ENCODE measurements at regions not wholly inside any gene's neighbourhood (a gene's known extent, or its start where the extent isn't known, plus 50 kb on each side); places are given as distances from the start of the nearest gene placed in this dataset.

- CTCF ChIA-PET = interaction anchor here (0.8 kb wide), 1 partner anchor 9 kb away, joined by 3 read pairs; no protein-coding TSS in a partner anchor
- DNase-seq (ENCODE audit: extremely low spot score) = no peak
- POLR2A ChIA-PET = no interaction called here
Measured at GRCh38 chr1:239682046-239682445, 295.7 kb downstream of the CHRM3 start.

DNA sequence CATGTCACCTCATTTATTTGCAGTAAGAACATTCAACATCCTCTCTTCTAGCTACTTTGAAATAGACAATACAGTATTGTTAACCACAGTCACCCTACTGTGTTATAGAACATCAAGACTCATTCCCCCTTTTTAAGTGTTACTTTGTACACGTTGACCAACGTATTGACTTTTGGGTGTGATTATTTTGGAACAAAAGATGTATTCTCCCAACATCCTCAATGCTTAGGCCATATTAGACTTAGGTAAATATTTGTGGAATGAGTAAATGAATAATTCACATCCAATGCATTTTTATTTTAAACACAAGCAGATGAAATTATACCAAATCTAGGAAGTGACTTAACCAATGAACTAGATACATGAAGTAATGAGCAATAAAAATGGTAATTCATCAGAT lies 296.6 kb downstream of the CHRM3 start:
- ChIA-PET CTCF (interaction anchor here (0.8 to 1.2 kb wide), 2 partner anchors 8 to 215 kb away, joined by 3 read pairs; no protein-coding TSS in a partner anchor), POLR2A (no interaction called here)
- no peak for DNase-seq (ENCODE audit: extremely low spot score)
- TF ChIP-seq, protein P1, sequence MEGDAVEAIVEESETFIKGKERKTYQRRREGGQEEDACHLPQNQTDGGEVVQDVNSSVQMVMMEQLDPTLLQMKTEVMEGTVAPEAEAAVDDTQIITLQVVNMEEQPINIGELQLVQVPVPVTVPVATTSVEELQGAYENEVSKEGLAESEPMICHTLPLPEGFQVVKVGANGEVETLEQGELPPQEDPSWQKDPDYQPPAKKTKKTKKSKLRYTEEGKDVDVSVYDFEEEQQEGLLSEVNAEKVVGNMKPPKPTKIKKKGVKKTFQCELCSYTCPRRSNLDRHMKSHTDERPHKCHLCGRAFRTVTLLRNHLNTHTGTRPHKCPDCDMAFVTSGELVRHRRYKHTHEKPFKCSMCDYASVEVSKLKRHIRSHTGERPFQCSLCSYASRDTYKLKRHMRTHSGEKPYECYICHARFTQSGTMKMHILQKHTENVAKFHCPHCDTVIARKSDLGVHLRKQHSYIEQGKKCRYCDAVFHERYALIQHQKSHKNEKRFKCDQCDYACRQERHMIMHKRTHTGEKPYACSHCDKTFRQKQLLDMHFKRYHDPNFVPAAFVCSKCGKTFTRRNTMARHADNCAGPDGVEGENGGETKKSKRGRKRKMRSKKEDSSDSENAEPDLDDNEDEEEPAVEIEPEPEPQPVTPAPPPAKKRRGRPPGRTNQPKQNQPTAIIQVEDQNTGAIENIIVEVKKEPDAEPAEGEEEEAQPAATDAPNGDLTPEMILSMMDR (IDR thresholded peaks at IDR 0.05; ENCODE audit: control extremely low read depth, extremely low read depth, low read depth, missing control alignments) = no peak

More at GRCh38 chr1:239682046-239682445, 295.7 kb downstream of the CHRM3 start:
- TF ChIP-seq, protein P1 (IDR thresholded peaks at IDR 0.05; ENCODE audit: control extremely low read depth, extremely low read depth, low read depth, missing control alignments) = no peak

DNA sequence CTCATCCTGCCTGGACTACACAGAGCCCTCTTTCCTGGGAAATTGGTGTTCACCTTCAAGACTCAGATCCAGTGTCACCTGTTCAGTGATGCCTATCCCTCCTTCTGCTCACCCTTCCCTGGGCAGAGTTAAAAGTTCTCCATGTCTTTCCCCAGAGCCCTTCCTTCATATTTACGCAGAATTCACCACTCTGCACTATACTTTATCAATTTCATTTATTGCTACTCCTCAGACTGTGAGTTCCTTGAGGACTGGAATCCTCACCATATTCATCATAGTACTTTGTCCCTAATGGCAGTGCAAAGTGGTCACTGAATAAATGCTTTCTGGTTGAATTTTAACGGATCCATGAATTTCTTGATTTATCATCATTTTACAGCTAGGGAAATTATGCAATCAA lies 300.0 kb downstream of the CHRM3 start:
- ChIA-PET CTCF (interaction anchor here (0.8 kb wide), 1 partner anchor 36 kb away, joined by 3 read pairs; no protein-coding TSS in a partner anchor), POLR2A (no interaction called here)
- TF ChIP-seq, protein P1 (IDR thresholded peaks at IDR 0.05; ENCODE audit: control extremely low read depth, extremely low read depth, low read depth, missing control alignments) = no peak
- no peak for DNase-seq (ENCODE audit: extremely low spot score)

DNA sequence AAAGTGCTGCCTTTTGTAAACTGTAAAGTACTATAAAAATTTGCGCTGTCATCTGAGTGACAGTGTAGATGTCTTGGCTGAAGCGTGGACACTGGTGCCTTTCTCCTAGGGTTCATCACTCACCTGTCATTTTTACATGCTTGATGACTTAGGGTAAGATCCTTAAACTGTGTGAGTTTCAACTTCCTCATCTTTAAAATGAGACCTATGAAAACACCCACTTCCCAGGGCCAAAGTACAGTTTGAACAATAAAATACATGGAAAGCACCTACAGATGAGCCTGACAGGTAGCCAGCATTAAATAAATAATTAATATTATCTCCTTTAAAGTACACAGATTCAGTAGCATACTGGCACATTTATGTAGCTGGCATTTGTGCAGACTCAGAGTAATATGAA lies 309.9 kb downstream of the CHRM3 start:
- DNase-seq (ENCODE audit: extremely low spot score) = no peak
- ChIA-PET CTCF (no interaction called here), POLR2A (no interaction called here)
- TF ChIP-seq, protein P1 (IDR thresholded peaks at IDR 0.05; ENCODE audit: control extremely low read depth, extremely low read depth, low read depth, missing control alignments) = no peak

DNA sequence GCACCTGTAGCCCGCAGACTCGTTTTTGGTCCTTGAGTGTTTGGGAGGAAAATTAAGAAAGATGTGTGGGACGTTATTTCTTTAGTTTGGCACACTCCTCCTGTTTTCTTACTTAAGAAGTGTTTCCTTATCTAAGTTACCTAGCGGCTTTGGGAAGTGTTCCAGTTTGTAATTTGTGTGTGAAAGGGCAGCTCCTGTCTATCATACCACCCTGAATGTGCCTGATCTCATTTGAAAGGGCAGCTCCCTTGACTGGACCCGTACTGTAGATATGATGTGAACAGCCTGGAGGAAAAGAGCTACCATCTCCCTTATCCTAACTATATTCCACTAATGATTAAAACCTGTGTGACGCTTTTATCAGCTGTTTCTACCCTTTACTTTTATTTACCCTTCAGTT lies 314.3 kb downstream of the CHRM3 start:
- CTCF ChIA-PET = no interaction called here
- no peak for DNase-seq (ENCODE audit: extremely low spot score)
- POLR2A ChIA-PET = no interaction called here
- TF ChIP-seq, protein P1 (IDR thresholded peaks at IDR 0.05; ENCODE audit: control extremely low read depth, extremely low read depth, low read depth, missing control alignments) = no peak

GRCh38 chr1:239703075-239703474 lies 316.7 kb downstream of the CHRM3 start:
- CTCF ChIA-PET = no interaction called here
- TF ChIP-seq, protein P1 (IDR thresholded peaks at IDR 0.05; ENCODE audit: control extremely low read depth, extremely low read depth, low read depth, missing control alignments) = no peak
- POLR2A ChIA-PET = no interaction called here
- DNase-seq (ENCODE audit: extremely low spot score) = no peak

Measured in GM10248 (cell line).